ENCODE measurements at regions not wholly inside any gene's neighbourhood (a gene's known extent, or its start where the extent isn't known, plus 50 kb on each side); places are given as distances from the start of the nearest gene placed in this dataset.

- no peaks in the 10 kb centered on the region for H3K27me3 ChIP-seq (ENCODE audit: control insufficient read depth in 1 of 2, insufficient read depth in 2 of 2, low read length in 2 of 2)
- TF ChIP-seq HDAC2 (CRISPR knock-in tag; IDR thresholded peaks at IDR 0.05) = no peak
- no peak for TF ChIP-seq NBN (conservative IDR thresholded peaks at IDR 0.05)
- TF ChIP-seq ZNF12 (CRISPR knock-in tag; IDR thresholded peaks at IDR 0.05) = no peak
- TF ChIP-seq TEAD2 (CRISPR knock-in tag; IDR thresholded peaks at IDR 0.05) = no peak
- no peak for TF ChIP-seq ZNF530 (CRISPR knock-in tag; IDR thresholded peaks at IDR 0.05; ENCODE audit: low read depth)
- TF ChIP-seq MAZ (IDR thresholded peaks at IDR 0.05; ENCODE audit: borderline replicate concordance, low read depth, low read length) = no peak
- TF ChIP-seq MAZ (CRISPR knock-in tag; IDR thresholded peaks at IDR 0.05; ENCODE audit: low read depth) = no peak
- no peak for TF ChIP-seq AKNA (CRISPR knock-in tag; IDR thresholded peaks at IDR 0.05; ENCODE audit: borderline replicate concordance)
- no peak for TF ChIP-seq NR3C1 (CRISPR knock-in tag; IDR thresholded peaks at IDR 0.05)
- H3K9me3 ChIP-seq (ENCODE audit: low read length) = no peaks in the 10 kb centered on the region
- ChIA-PET CTCF (ENCODE audit: low intra/inter-chr PET ratio, low total read pairs) (no interaction called here), POLR2A (no interaction called here)
- in situ Hi-C loops (cut with HindIII; ENCODE audit: extremely low pct_ligation_motif_present, low pct_unique_long_range_greater_than_20kb) (no loop called here), intact Hi-C loops (cut with micrococcal nuclease; ENCODE audit: unreplicated experiment) (loop anchor here (10.0 kb wide), 1 partner anchor 56 kb away; no protein-coding TSS in a partner anchor)
- no TSS peak for BruUV-seq (replicated peaks)
- H3K79me2 ChIP-seq (ENCODE audit: insufficient read depth, low read length) = no peaks in the 10 kb centered on the region
- no peak overlapping the region for H3K9ac ChIP-seq (ENCODE audit: insufficient read depth, low read depth, low read length)
- no peak overlapping the region for H3K4me3 ChIP-seq (replicated peaks in 1 of 3; ENCODE audit: insufficient read depth in 1 of 3, low read depth in 2 of 3, low read length in 3 of 3)
- H2AFZ ChIP-seq (ENCODE audit: low read length) = no peak overlapping the region
- DNase-seq (ENCODE audit: low spot score) (no peak), FAIRE-seq (no peak), ATAC-seq (no peak)
- H3K36me3 ChIP-seq (replicated peaks in 1 of 2; ENCODE audit: control insufficient read depth in 1 of 2, insufficient read depth in 2 of 2, low read length in 2 of 2) = no peaks in the 10 kb centered on the region
- H3K27ac ChIP-seq (ENCODE audit: extremely low read length, insufficient read depth, low read length) = no peak overlapping the region
- no peaks in the 10 kb centered on the region for H3K4me1 ChIP-seq (ENCODE audit: insufficient read depth, low read length)
- no peak overlapping the region for H3K4me2 ChIP-seq (ENCODE audit: low read depth, low read length)
- H4K20me1 ChIP-seq (ENCODE audit: insufficient read depth, low read length) = no peaks in the 10 kb centered on the region
- WGBS (ENCODE audit: low lambda C conversion rate) = no CpG with 5 or more reads among the region's 1 CpG
These were observed 834.0 kb downstream of the DSC3 start for GRCh38 chr18:30208546-30208945.
